Body of pancreas (tissue), 4 donors: ENCODE measurements at regions not wholly inside any gene's neighbourhood (a gene's known extent, or its start where the extent isn't known, plus 50 kb on each side); places are given as distances from the start of the nearest gene placed in this dataset.

Experiments
- ATAC-seq: fragments of 150-250 bp; one replicate; pipeline ENCODE4 v1.9.1; 2016
- DNase-seq, 4 donors: peaks; one replicate each; pipeline ENCODE4 v3.0.0-alpha.2; 2019
- H3K27ac ChIP-seq, 4 donors: fragments of 200-600 bp; sonication (generic); 1 replicate in 3 of 4; 2 replicates in 1 of 4; pipeline versions ENCODE4 v1.5.1 to v1.6.1; 2016 to 2019; ENCODE audit warnings: mild to moderate bottlenecking in 1 of 4, mixed read lengths in 1 of 4, moderate library complexity in 1 of 4
- H3K27me3 ChIP-seq, 2 donors: fragments of 200-600 bp; sonication (generic); one replicate each; pipeline ENCODE4 v1.6.0; 2016; ENCODE audit warnings: mild to moderate bottlenecking in 1 of 2
- H3K36me3 ChIP-seq, 2 donors: fragments of 200-600 bp; sonication (generic); replicated peaks in 1 of 2; 2 replicates each; pipeline ENCODE4 v1.5.1; 2016; ENCODE audit warnings: low read depth in 2 of 2; ENCODE audit not compliant: insufficient read depth in 1 of 2
- H3K4me1 ChIP-seq: fragments of 200-600 bp; sonication (generic); one replicate; pipeline ENCODE4 v1.6.0; 2016
- H3K4me3 ChIP-seq, 2 donors: fragments of 200-600 bp; sonication (generic); 1 replicate in 1 of 2; 2 replicates in 1 of 2; pipeline ENCODE4 v1.5.1; 2016 to 2019
- H3K9me3 ChIP-seq, 3 donors: fragments of 200-600 bp; sonication (generic); 1 replicate in 2 of 3; 2 replicates in 1 of 3; pipeline ENCODE4 v1.5.1; 2016
- CTCF ChIP-seq, 7 experiments: fragments of 450-650 bp in 4 of 7; fragments of 200-600 bp in 3 of 7; sonication (generic) in 3 of 7; IDR thresholded peaks; one replicate each; pipeline ENCODE4 v1.5.1; 2016 to 2019; ENCODE audit warnings: antibody characterized with exemption in 7 of 7
- POLR2A ChIP-seq, 3 donors: fragments of 450-650 bp; IDR thresholded peaks; one replicate each; pipeline ENCODE4 v1.6.1; 2016; ENCODE audit warnings: antibody characterized with exemption in 3 of 3, mild to moderate bottlenecking in 2 of 3
- WGBS, 2 donors: methylation state at CpG; one replicate each; pipeline ENCODE4 v1.1.5; 2017; 5-methylcytosine and 5-hydroxymethylcytosine counted together
- intact Hi-C: fragments of 100-400 bp; cut with DNase I; formaldehyde crosslinking; loops from one replicate; pipeline ENCODE4 v1.15.1; 2023

GRCh38 chr4:130238121-130238520 is 1142.2 kb downstream of the C4orf33 start:
- H3K9me3 ChIP-seq: no peaks in the 10 kb centered on the region
- no peaks in the 10 kb centered on the region for H3K36me3 ChIP-seq
- no peak for TF ChIP-seq POLR2A (IDR thresholded peaks at IDR 0.05)
- no peak for TF ChIP-seq CTCF (IDR thresholded peaks at IDR 0.05)
- WGBS, 2 donors: 16 to 28% methylated on average over 3 of the region's 3 CpGs
- no peaks in the 10 kb centered on the region for H3K4me1 ChIP-seq
- intact Hi-C loops: no loop called here
- H3K27me3 ChIP-seq: no peaks in the 10 kb centered on the region
- no peak overlapping the region for H3K27ac ChIP-seq
- no peak overlapping the region for H3K4me3 ChIP-seq
- DNase-seq (no peak), ATAC-seq (no peak)

GRCh38 chr4:130249002-130249401 is 1153.0 kb downstream of the C4orf33 start:
- 21 to 28% methylated on average over 1 of the region's 1 CpG for WGBS, 2 donors
- Histone ChIP-seq H3K4me3 (no peak overlapping the region), H3K27me3 (no peaks in the 10 kb centered on the region), H3K4me1 (no peaks in the 10 kb centered on the region), H3K27ac (no peak overlapping the region), H3K9me3 (peaks cover 0 to 3% (median 0%) of the 10 kb centered on the region in 3 donors), H3K36me3 (no peaks in the 10 kb centered on the region)
- intact Hi-C loops: no loop called here
- no peak for ATAC-seq
- DNase-seq: no peak
- no peak for TF ChIP-seq CTCF (IDR thresholded peaks at IDR 0.05)
- no peak for TF ChIP-seq POLR2A (IDR thresholded peaks at IDR 0.05)

- Histone ChIP-seq H3K36me3 (no peaks in the 10 kb centered on the region), H3K27ac (no peak overlapping the region), H3K4me3 (no peak overlapping the region), H3K9me3 (no peaks in the 10 kb centered on the region), H3K4me1 (no peaks in the 10 kb centered on the region), H3K27me3 (no peaks in the 10 kb centered on the region)
- 50 to 52% methylated on average over 2 of the region's 2 CpGs for WGBS, 2 donors
- DNase-seq: no peak
- intact Hi-C loops: no loop called here
- TF ChIP-seq CTCF (IDR thresholded peaks at IDR 0.05) (no peak), POLR2A (IDR thresholded peaks at IDR 0.05) (no peak)
- no peak for ATAC-seq
Observed at GRCh38 chr4:130257271-130257670, 1161.3 kb downstream of the C4orf33 start.

- no peak for DNase-seq
- H3K27me3 ChIP-seq: no peaks in the 10 kb centered on the region
- no peaks in the 10 kb centered on the region for H3K36me3 ChIP-seq
- H3K4me3 ChIP-seq: no peak overlapping the region
- H3K27ac ChIP-seq: no peak overlapping the region
- ATAC-seq: no peak
- peaks cover 0 to 7% (median 0%) of the 10 kb centered on the region in 3 donors for H3K9me3 ChIP-seq
- 75 to 90% methylated on average over 2 of the region's 2 CpGs for WGBS, 2 donors
- intact Hi-C loops: no loop called here
- TF ChIP-seq CTCF (IDR thresholded peaks at IDR 0.05) (no peak), POLR2A (IDR thresholded peaks at IDR 0.05) (no peak)
- no peaks in the 10 kb centered on the region for H3K4me1 ChIP-seq
Observed at GRCh38 chr4:130266814-130267213, 1170.9 kb downstream of the C4orf33 start.

GRCh38 chr4:130288576-130288975 is 1192.6 kb downstream of the C4orf33 start:
- H3K9me3 ChIP-seq: no peaks in the 10 kb centered on the region
- intact Hi-C loops: no loop called here
- no peaks in the 10 kb centered on the region for H3K27me3 ChIP-seq
- TF ChIP-seq CTCF (IDR thresholded peaks at IDR 0.05): no peak
- TF ChIP-seq POLR2A (IDR thresholded peaks at IDR 0.05): no peak
- no peak overlapping the region for H3K4me3 ChIP-seq
- no peak for ATAC-seq
- no peaks in the 10 kb centered on the region for H3K4me1 ChIP-seq
- no peaks in the 10 kb centered on the region for H3K36me3 ChIP-seq
- 12 to 33% methylated on average over 1 of the region's 1 CpG for WGBS, 2 donors
- H3K27ac ChIP-seq: no peak overlapping the region
- DNase-seq: no peak
